ENCODE measurements at regions not wholly inside any gene's neighbourhood (a gene's known extent, or its start where the extent isn't known, plus 50 kb on each side); places are given as distances from the start of the nearest gene placed in this dataset.

- no peaks in the 10 kb centered on the region for H3K36me3 ChIP-seq (ENCODE audit: insufficient read depth, low read length)
- no peak overlapping the region for H3K9ac ChIP-seq (ENCODE audit: low read depth, low read length)
- H3K9me3 ChIP-seq (ENCODE audit: control insufficient read depth, insufficient read depth, low read length) = no peaks in the 10 kb centered on the region
- H3K4me1 ChIP-seq (ENCODE audit: insufficient read depth, low read length) = peaks cover 3% of the 10 kb centered on the region; the same call in 1 of the 2 replicates
These were observed 59.0 kb upstream of the KCNMA1 start for GRCh38 chr10:77696584-77696983.

- Histone ChIP-seq H3K9me3 (ENCODE audit: control insufficient read depth, insufficient read depth, low read length) (no peaks in the 10 kb centered on the region), H3K9ac (ENCODE audit: low read depth, low read length) (no peak overlapping the region), H3K36me3 (ENCODE audit: insufficient read depth, low read length) (no peaks in the 10 kb centered on the region), H3K4me1 (ENCODE audit: insufficient read depth, low read length) (peaks cover 3% of the 10 kb centered on the region; the same call in 1 of the 2 replicates)
These were observed 57.6 kb upstream of the KCNMA1 start for GRCh38 chr10:77695186-77695585.

- H3K36me3 ChIP-seq (ENCODE audit: insufficient read depth, low read length) = no peaks in the 10 kb centered on the region
- H3K4me1 ChIP-seq (ENCODE audit: insufficient read depth, low read length) = no peaks in the 10 kb centered on the region
- no peaks in the 10 kb centered on the region for H3K9me3 ChIP-seq (ENCODE audit: control insufficient read depth, insufficient read depth, low read length)
- no peak overlapping the region for H3K9ac ChIP-seq (ENCODE audit: low read depth, low read length)
These were observed 55.2 kb upstream of the KCNMA1 start for GRCh38 chr10:77692782-77693181.

GRCh38 chr10:77689339-77689738 lies 51.7 kb upstream of the KCNMA1 start:
- no peaks in the 10 kb centered on the region for H3K36me3 ChIP-seq (ENCODE audit: insufficient read depth, low read length)
- H3K9me3 ChIP-seq (ENCODE audit: control insufficient read depth, insufficient read depth, low read length) = no peaks in the 10 kb centered on the region
- H3K9ac ChIP-seq (ENCODE audit: low read depth, low read length) = no peak overlapping the region
- peaks cover 8% of the 10 kb centered on the region for H3K4me1 ChIP-seq (ENCODE audit: insufficient read depth, low read length)

GRCh38 chr10:77687621-77688020 lies 50.0 kb upstream of the KCNMA1 start:
- H3K9ac ChIP-seq (ENCODE audit: low read depth, low read length) = no peak overlapping the region
- H3K4me1 ChIP-seq (ENCODE audit: insufficient read depth, low read length) = peaks cover 8% of the 10 kb centered on the region
- H3K9me3 ChIP-seq (ENCODE audit: control insufficient read depth, insufficient read depth, low read length) = no peaks in the 10 kb centered on the region
- no peaks in the 10 kb centered on the region for H3K36me3 ChIP-seq (ENCODE audit: insufficient read depth, low read length)
